ENCODE measurements at regions not wholly inside any gene's neighbourhood (a gene's known extent, or its start where the extent isn't known, plus 50 kb on each side); places are given as distances from the start of the nearest gene placed in this dataset.
A peak's percentile ranks its signal among the peaks of the same experiment; 100 is the strongest.
"Not testable (repeated sequence)": the region's sequence is repeated elsewhere in the genome, so short reads cannot be mapped to it uniquely, and the experiment has no call there.

DNA sequence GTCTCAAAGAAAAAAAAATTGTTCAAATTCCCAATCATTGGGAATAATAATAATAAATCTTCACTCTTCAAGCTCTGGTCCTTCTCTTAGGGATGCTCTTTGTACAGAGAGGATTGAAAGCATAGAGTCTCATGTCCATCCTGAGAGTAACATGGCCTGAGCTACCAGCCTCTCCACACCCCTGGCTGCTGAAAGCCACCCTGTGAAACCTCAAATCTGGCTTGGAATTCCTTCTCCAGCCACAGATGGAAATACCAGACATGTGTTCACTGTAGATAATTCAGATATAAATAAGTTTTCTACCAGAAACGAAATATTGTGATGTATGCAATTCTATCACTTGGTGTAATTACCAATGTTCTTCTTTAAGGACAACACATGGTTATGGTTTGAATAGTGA, 140.6 kb downstream of the ARSF start:
- in situ Hi-C loops (cut with HindIII; ENCODE audit: low sequenced_read_pairs), result no loop called here
- H3K4me3 ChIP-seq (ENCODE audit: low read depth, low read length), result no peak overlapping the region
- no peak for TF ChIP-seq CTCF (IDR thresholded peaks at IDR 0.05; ENCODE audit: low read depth, low read length)
- DNase-seq (ENCODE audit: low read depth, low spot score), result peak; percentile 37

DNA sequence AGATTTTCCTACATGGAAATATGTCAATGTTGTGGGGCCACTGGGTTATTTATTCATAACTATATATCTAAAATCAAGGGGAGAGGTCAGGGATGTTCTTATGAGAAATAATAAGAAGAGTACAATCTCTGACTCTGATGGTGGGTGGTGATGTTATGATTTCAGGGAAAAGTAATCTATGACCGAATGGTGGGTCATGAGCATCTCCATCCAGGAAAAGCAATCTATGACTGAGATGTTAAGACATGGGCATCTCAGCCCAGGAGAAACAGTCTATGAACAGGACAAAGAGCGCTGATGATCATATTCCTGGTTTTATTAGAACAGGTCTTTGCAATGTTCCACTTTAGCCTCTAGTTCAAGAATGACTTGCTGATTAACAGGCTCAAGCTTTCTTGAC, 137.1 kb downstream of the ARSF start:
- H3K4me3 ChIP-seq (ENCODE audit: low read depth, low read length), result no peak overlapping the region
- DNase-seq (ENCODE audit: low read depth, low spot score), result no peak
- in situ Hi-C loops (cut with HindIII; ENCODE audit: low sequenced_read_pairs), result no loop called here

GRCh38 chrX:3177851-3178250, 136.6 kb downstream of the ARSF start:
- no peak for DNase-seq (ENCODE audit: low read depth, low spot score)
- no peak for TF ChIP-seq CTCF (IDR thresholded peaks at IDR 0.05; ENCODE audit: low read depth, low read length)
- no peak overlapping the region for H3K4me3 ChIP-seq (ENCODE audit: low read depth, low read length)
- in situ Hi-C loops (cut with HindIII; ENCODE audit: low sequenced_read_pairs), result no loop called here

More for the DNA sequence above, 137.1 kb downstream of the ARSF start:
- no peak for TF ChIP-seq CTCF (IDR thresholded peaks at IDR 0.05; ENCODE audit: low read depth, low read length)

- peak; percentile 60 for DNase-seq (ENCODE audit: low read depth, low spot score)
These were observed 135.2 kb downstream of the ARSF start for GRCh38 chrX:3176439-3176820.

GRCh38 chrX:3175659-3176438, 134.6 kb downstream of the ARSF start:
- DNase-seq (ENCODE audit: low read depth, low spot score), result peak; percentile 70
- no peak for TF ChIP-seq CTCF (IDR thresholded peaks at IDR 0.05; ENCODE audit: low read depth, low read length)
- in situ Hi-C loops (cut with HindIII; ENCODE audit: low sequenced_read_pairs), result no loop called here
- H3K4me3 ChIP-seq (ENCODE audit: low read depth, low read length), result no peak overlapping the region

More at GRCh38 chrX:3176439-3176820, 135.2 kb downstream of the ARSF start:
- in situ Hi-C loops (cut with HindIII; ENCODE audit: low sequenced_read_pairs), result no loop called here
- no peak overlapping the region for H3K4me3 ChIP-seq (ENCODE audit: low read depth, low read length)
- no peak for TF ChIP-seq CTCF (IDR thresholded peaks at IDR 0.05; ENCODE audit: low read depth, low read length)

- H3K4me3 ChIP-seq (ENCODE audit: low read depth, low read length); DNase-seq (ENCODE audit: low read depth, low spot score); in situ Hi-C loops (cut with HindIII; ENCODE audit: low sequenced_read_pairs): not testable (repeated sequence)
These were observed 130.9 kb downstream of the ARSF start for GRCh38 chrX:3172156-3172555.

- no peak for DNase-seq (ENCODE audit: low read depth, low spot score)
- TF ChIP-seq CTCF (IDR thresholded peaks at IDR 0.05; ENCODE audit: low read depth, low read length), result no peak
- in situ Hi-C loops (cut with HindIII; ENCODE audit: low sequenced_read_pairs), result no loop called here
- H3K4me3 ChIP-seq (ENCODE audit: low read depth, low read length), result no peak overlapping the region
These were observed 128.2 kb downstream of the ARSF start for GRCh38 chrX:3169421-3169820.

All from astrocyte of the spinal cord (primary cell).